ENCODE measurements at regions not wholly inside any gene's neighbourhood (a gene's known extent, or its start where the extent isn't known, plus 50 kb on each side); places are given as distances from the start of the nearest gene placed in this dataset.

DNA sequence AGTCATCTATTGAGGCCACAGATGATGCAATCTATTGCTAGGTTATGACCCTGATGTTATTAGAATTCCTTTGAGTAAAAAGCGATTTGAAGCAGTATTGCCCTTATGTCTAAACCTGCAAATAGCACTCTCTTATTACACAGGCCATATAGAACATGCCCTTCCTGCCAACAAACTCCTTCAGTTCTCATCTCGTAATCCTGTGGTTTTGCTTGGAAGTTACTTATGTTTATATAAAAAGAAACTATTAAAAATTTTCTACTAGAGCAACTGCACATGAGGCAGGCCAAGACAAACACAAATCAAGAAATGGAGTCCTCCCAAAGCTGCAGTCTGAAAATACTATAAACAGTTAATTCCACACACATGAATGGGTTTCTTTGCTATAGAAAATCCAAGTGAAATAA is 1200.2 kb downstream of the LRFN5 start:
- Histone ChIP-seq H3K4me1 (ENCODE audit: low read depth, poor library complexity, severe bottlenecking) (no peaks in the 10 kb centered on the region), H3K4me2 (no peak overlapping the region), H3K27me3 (ENCODE audit: insufficient read depth, low read depth) (no peaks in the 10 kb centered on the region), H4K20me1 (ENCODE audit: insufficient read depth) (no peaks in the 10 kb centered on the region), H3K79me2 (ENCODE audit: insufficient read depth, low read depth) (no peaks in the 10 kb centered on the region), H3K9ac (no peak overlapping the region), H3K36me3 (ENCODE audit: insufficient read depth) (no peaks in the 10 kb centered on the region), H3K4me3 (IDR thresholded peaks at IDR 0.05; ENCODE audit: insufficient read depth, low read depth, low read length) (no peak overlapping the region), H3K27ac (no peak overlapping the region), H2AFZ (ENCODE audit: low read depth) (no peak overlapping the region)
- TF ChIP-seq CTCF (conservative IDR thresholded peaks at IDR 0.05; ENCODE audit: low read depth, low read length): no peak

DNA sequence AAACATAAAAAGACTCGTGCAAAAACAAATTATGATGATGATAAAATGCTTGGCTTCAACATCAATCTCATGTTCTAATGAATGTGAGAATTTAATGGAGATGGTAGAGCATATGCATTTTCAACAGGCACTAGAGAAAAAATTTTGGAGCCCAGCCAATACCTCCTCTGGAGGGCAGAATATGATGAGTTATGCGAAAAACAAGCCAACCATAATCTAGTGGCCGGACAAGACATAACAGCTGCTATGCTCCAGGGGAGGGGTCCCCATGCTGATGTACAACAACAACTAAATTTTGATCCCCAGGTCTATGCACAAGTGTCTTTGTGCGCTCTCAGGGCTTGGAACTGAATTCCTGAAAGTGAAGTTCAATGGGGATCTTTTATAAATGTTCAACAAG is 1197.5 kb downstream of the LRFN5 start:
- Histone ChIP-seq H3K27me3 (ENCODE audit: insufficient read depth, low read depth) (no peaks in the 10 kb centered on the region), H3K36me3 (ENCODE audit: insufficient read depth) (no peaks in the 10 kb centered on the region), H2AFZ (ENCODE audit: low read depth) (no peak overlapping the region), H3K4me3 (IDR thresholded peaks at IDR 0.05; ENCODE audit: insufficient read depth, low read depth, low read length) (no peak overlapping the region), H3K9ac (no peak overlapping the region), H3K4me2 (no peak overlapping the region), H4K20me1 (ENCODE audit: insufficient read depth) (no peaks in the 10 kb centered on the region), H3K4me1 (ENCODE audit: low read depth, poor library complexity, severe bottlenecking) (no peaks in the 10 kb centered on the region), H3K79me2 (ENCODE audit: insufficient read depth, low read depth) (no peaks in the 10 kb centered on the region), H3K27ac (no peak overlapping the region)
- no peak for TF ChIP-seq CTCF (conservative IDR thresholded peaks at IDR 0.05; ENCODE audit: low read depth, low read length)

DNA sequence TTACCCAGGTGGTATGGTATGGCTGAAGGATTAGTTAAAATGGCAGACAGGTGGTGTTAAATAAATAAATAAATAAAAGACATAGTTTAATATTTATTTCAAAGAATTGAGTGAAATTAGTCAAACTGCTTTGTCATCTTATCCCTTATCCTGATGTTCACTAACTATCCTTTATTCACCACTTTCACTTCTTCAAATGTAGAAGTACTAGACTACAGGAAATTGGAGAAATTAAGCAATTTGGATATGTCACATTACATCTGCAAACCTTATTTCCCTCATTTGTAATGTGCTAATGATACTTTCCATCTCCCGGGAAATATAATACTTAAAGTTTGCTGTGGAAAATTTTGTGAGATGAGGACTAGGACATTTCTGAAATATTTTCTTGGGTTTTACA is 1195.7 kb downstream of the LRFN5 start:
- H3K27me3 ChIP-seq (ENCODE audit: insufficient read depth, low read depth): no peaks in the 10 kb centered on the region
- H3K4me2 ChIP-seq: no peak overlapping the region
- H3K4me1 ChIP-seq (ENCODE audit: low read depth, poor library complexity, severe bottlenecking): no peaks in the 10 kb centered on the region
- TF ChIP-seq CTCF (conservative IDR thresholded peaks at IDR 0.05; ENCODE audit: low read depth, low read length): no peak
- H4K20me1 ChIP-seq (ENCODE audit: insufficient read depth): no peaks in the 10 kb centered on the region
- H3K9ac ChIP-seq: no peak overlapping the region
- no peaks in the 10 kb centered on the region for H3K79me2 ChIP-seq (ENCODE audit: insufficient read depth, low read depth)
- no peaks in the 10 kb centered on the region for H3K36me3 ChIP-seq (ENCODE audit: insufficient read depth)
- no peak overlapping the region for H2AFZ ChIP-seq (ENCODE audit: low read depth)
- no peak overlapping the region for H3K4me3 ChIP-seq (IDR thresholded peaks at IDR 0.05; ENCODE audit: insufficient read depth, low read depth, low read length)
- H3K27ac ChIP-seq: no peak overlapping the region

GRCh38 chr14:42792166-42792565 is 1185.5 kb downstream of the LRFN5 start:
- no peaks in the 10 kb centered on the region for H3K36me3 ChIP-seq (ENCODE audit: insufficient read depth)
- no peaks in the 10 kb centered on the region for H3K79me2 ChIP-seq (ENCODE audit: insufficient read depth, low read depth)
- no peak overlapping the region for H3K4me3 ChIP-seq (IDR thresholded peaks at IDR 0.05; ENCODE audit: insufficient read depth, low read depth, low read length)
- H3K9ac ChIP-seq: no peak overlapping the region
- no peaks in the 10 kb centered on the region for H3K27me3 ChIP-seq (ENCODE audit: insufficient read depth, low read depth)
- no peak for TF ChIP-seq CTCF (conservative IDR thresholded peaks at IDR 0.05; ENCODE audit: low read depth, low read length)
- no peak overlapping the region for H2AFZ ChIP-seq (ENCODE audit: low read depth)
- H3K4me1 ChIP-seq (ENCODE audit: low read depth, poor library complexity, severe bottlenecking): no peaks in the 10 kb centered on the region
- H4K20me1 ChIP-seq (ENCODE audit: insufficient read depth): no peaks in the 10 kb centered on the region
- no peak overlapping the region for H3K4me2 ChIP-seq
- no peak overlapping the region for H3K27ac ChIP-seq

- Histone ChIP-seq H3K27ac (no peak overlapping the region), H3K4me2 (no peak overlapping the region), H3K4me3 (IDR thresholded peaks at IDR 0.05; ENCODE audit: insufficient read depth, low read depth, low read length) (no peak overlapping the region), H3K27me3 (ENCODE audit: insufficient read depth, low read depth) (no peaks in the 10 kb centered on the region), H3K79me2 (ENCODE audit: insufficient read depth, low read depth) (no peaks in the 10 kb centered on the region), H3K4me1 (ENCODE audit: low read depth, poor library complexity, severe bottlenecking) (peaks cover 10% of the 10 kb centered on the region), H2AFZ (ENCODE audit: low read depth) (no peak overlapping the region), H3K36me3 (ENCODE audit: insufficient read depth) (no peaks in the 10 kb centered on the region), H4K20me1 (ENCODE audit: insufficient read depth) (no peaks in the 10 kb centered on the region), H3K9ac (no peak overlapping the region)
- TF ChIP-seq CTCF (conservative IDR thresholded peaks at IDR 0.05; ENCODE audit: low read depth, low read length): no peak
These were observed 1176.1 kb downstream of the LRFN5 start for GRCh38 chr14:42782754-42783153.

All from KMS-11 (cell line).